HCT116 (cell line): ENCODE measurements at regions not wholly inside any gene's neighbourhood (a gene's known extent, or its start where the extent isn't known, plus 50 kb on each side); places are given as distances from the start of the nearest gene placed in this dataset.

Experiments used
- ATAC-seq: fragments of 200-7000 bp; cut with Tn5 transposase; 2 replicates; pipeline ENCODE4 v1.9.1; 2020; ENCODE audit warnings: mild to moderate bottlenecking, moderate library complexity
- BruUV-seq: library from RNA; stranded (reverse); fragments of 400-500 nt; replicated peaks from 2 replicates; lab custom pipeline; 2021; lab: Mats Ljungman, UMichigan
- CTCF ChIA-PET: fragments of 300-600 bp; sonication (Branson Sonifier 250); formaldehyde crosslinking; loops from one replicate; lab custom pipeline; 2021; ENCODE audit warnings: antibody characterized with exemption; lab: Charles Lee
- POLR2A ChIA-PET: fragments of 300-600, 350-600 bp; sonication (Branson Sonifier 250); formaldehyde crosslinking; loops from one replicate; lab custom pipeline; 2021; ENCODE audit warnings: antibody characterized with exemption; lab: Charles Lee
- RAD21 ChIA-PET, 2 experiments: fragments of 300-600 bp; sonication (Branson Sonifier 250); formaldehyde crosslinking; loops; one replicate each; lab custom pipeline; 2023; ENCODE audit warnings: low total read pairs in 2 of 2; ENCODE audit not compliant: uncharacterized antibody in 2 of 2, unreplicated experiment in 2 of 2, low non-redundant PET in 1 of 2; lab: Charles Lee
- DNase-seq: peaks from one replicate; pipeline ENCODE4 v3.0.0-alpha.2; 2010; ENCODE audit warnings: low read depth, low spot score
- H2AFZ ChIP-seq: fragments of 200-600 bp; shearing (Covaris generic), sonication (generic); 2 replicates; pipeline ENCODE4 v1.6.1; 2017; ENCODE audit warnings: low read depth, mixed run types, mixed read lengths, antibody characterized with exemption, low read length; ENCODE audit not compliant: poor library complexity, severe bottlenecking
- H3K27ac ChIP-seq: 2 replicates; pipeline ENCODE4 v1.5.1; 2012; ENCODE audit warnings: low read depth, low read length
- H3K27me3 ChIP-seq: fragments of 200-600 bp; sonication (generic); 2 replicates; pipeline ENCODE4 v1.6.1; 2016; ENCODE audit warnings: mixed run types, low read length, mixed read lengths; ENCODE audit not compliant: insufficient read depth
- H3K36me3 ChIP-seq, 2 experiments: fragments of 200-500 bp in 1 of 2; fragments of 200-600 bp in 1 of 2; sonication (Bioruptor generic) in 1 of 2; sonication (generic) in 1 of 2; 2 replicates each; pipeline versions ENCODE4 v1.5.1 to v1.6.1; 2014 to 2016; ENCODE audit warnings: low read length in 2 of 2, inconsistent platforms in 1 of 2, mixed read lengths in 1 of 2, mixed run types in 1 of 2; ENCODE audit not compliant: insufficient read depth in 2 of 2, control insufficient read depth in 1 of 2
- H3K4me1 ChIP-seq, 2 experiments: fragments of 200-600 bp in 1 of 2; sonication (generic) in 1 of 2; 2 replicates each; pipeline versions ENCODE4 v1.5.1 to v1.6.1; 2012 to 2017; ENCODE audit warnings: low read length in 2 of 2, inconsistent platforms in 1 of 2, mild to moderate bottlenecking in 1 of 2, mixed read lengths in 1 of 2, mixed run types in 1 of 2, moderate library complexity in 1 of 2; ENCODE audit not compliant: insufficient read depth in 2 of 2, control insufficient read depth in 1 of 2
- H3K4me2 ChIP-seq: fragments of 200-600 bp; sonication (generic); 2 replicates; pipeline ENCODE4 v1.6.1; 2017; ENCODE audit warnings: mixed run types, low read length, mixed read lengths
- H3K4me3 ChIP-seq, 2 experiments: fragments of 200-600 bp in 1 of 2; sonication (generic) in 1 of 2; replicated peaks in 1 of 2; 2 replicates each; pipeline ENCODE4 v1.5.1; 2011 to 2016; ENCODE audit warnings: low read length in 2 of 2, control low read depth in 1 of 2, low read depth in 1 of 2, mild to moderate bottlenecking in 1 of 2, mixed read lengths in 1 of 2, mixed run types in 1 of 2
- H3K79me2 ChIP-seq: fragments of 200-600 bp; sonication (generic); 2 replicates; pipeline ENCODE4 v1.6.1; 2017; ENCODE audit warnings: mild to moderate bottlenecking, mixed run types, low read length, moderate library complexity, mixed read lengths; ENCODE audit not compliant: insufficient read depth
- H3K9ac ChIP-seq: fragments of 200-600 bp; sonication (generic); 2 replicates; pipeline ENCODE4 v1.6.1; 2016; ENCODE audit warnings: low read length, mixed read lengths
- H3K9me2 ChIP-seq: fragments of 200-600 bp; sonication (generic), shearing (Covaris generic); 2 replicates; pipeline ENCODE4 v1.6.1; 2017; ENCODE audit warnings: mixed run types, mild to moderate bottlenecking, moderate library complexity; ENCODE audit not compliant: insufficient read depth
- H3K9me3 ChIP-seq, 2 experiments: fragments of 200-500 bp in 1 of 2; fragments of 200-600 bp in 1 of 2; sonication (Bioruptor generic) in 1 of 2; sonication (generic) in 1 of 2; 2 replicates each; pipeline ENCODE4 v1.6.1; 2014 to 2017; ENCODE audit warnings: low read length in 2 of 2, mixed read lengths in 2 of 2, inconsistent platforms in 1 of 2, low read depth in 1 of 2, mild to moderate bottlenecking in 1 of 2, mixed run types in 1 of 2, moderate library complexity in 1 of 2; ENCODE audit not compliant: control insufficient read depth in 1 of 2, insufficient read depth in 1 of 2
- H4K20me1 ChIP-seq: fragments of 200-600 bp; sonication (generic), shearing (Covaris generic); 2 replicates; pipeline ENCODE4 v1.6.1; 2017; ENCODE audit warnings: mixed run types, mild to moderate bottlenecking, moderate library complexity; ENCODE audit not compliant: insufficient read depth
- CBX3 ChIP-seq: IDR thresholded peaks from 2 replicates; pipeline ENCODE4 v1.6.1; 2012; ENCODE audit warnings: low read depth
- CEBPB ChIP-seq: IDR thresholded peaks from 2 replicates; pipeline ENCODE4 v1.6.1; 2012; ENCODE audit warnings: low read depth
- FOSL1 ChIP-seq: IDR thresholded peaks from 2 replicates; pipeline ENCODE4 v1.6.1; 2012; ENCODE audit warnings: low read depth
- JUND ChIP-seq: IDR thresholded peaks from 2 replicates; pipeline ENCODE4 v1.6.1; 2012
- POLR2A ChIP-seq: IDR thresholded peaks from 2 replicates; pipeline ENCODE4 v1.7.0; 2011; ENCODE audit warnings: borderline replicate concordance; ENCODE audit not compliant: insufficient read depth, insufficient read length; ENCODE audit errors: extremely low read depth
- POLR2AphosphoS5 ChIP-seq: IDR thresholded peaks from 2 replicates; pipeline ENCODE4 v1.6.1; 2011; ENCODE audit warnings: mild to moderate bottlenecking, low read depth, low read length, moderate library complexity
- RAD21 ChIP-seq: IDR thresholded peaks from 2 replicates; pipeline ENCODE4 v1.6.1; 2012; ENCODE audit warnings: low read depth, mild to moderate bottlenecking
- SIN3A ChIP-seq: IDR thresholded peaks from 2 replicates; pipeline ENCODE4 v1.6.1; 2012; ENCODE audit warnings: low read depth
- SP1 ChIP-seq: IDR thresholded peaks from 2 replicates; pipeline ENCODE4 v1.6.1; 2012; ENCODE audit warnings: low read depth
- SRF ChIP-seq: IDR thresholded peaks from 2 replicates; pipeline ENCODE4 v1.6.1; 2012; ENCODE audit warnings: low read depth
- TCF7L2 ChIP-seq: IDR thresholded peaks from 2 replicates; pipeline ENCODE4 v1.7.0; 2011; ENCODE audit warnings: borderline replicate concordance, inconsistent platforms; ENCODE audit not compliant: insufficient read depth, insufficient read length; ENCODE audit errors: extremely low read depth
- YY1 ChIP-seq: IDR thresholded peaks from 2 replicates; pipeline ENCODE4 v1.6.1; 2011; ENCODE audit warnings: low read length, low read depth, moderate library complexity, mild to moderate bottlenecking; ENCODE audit not compliant: insufficient replicate concordance; ENCODE audit errors: extremely low read depth
- ZBTB33 ChIP-seq: IDR thresholded peaks from 2 replicates; pipeline ENCODE4 v1.6.1; 2011; ENCODE audit warnings: mild to moderate bottlenecking, low read length, moderate library complexity; ENCODE audit not compliant: insufficient replicate concordance; ENCODE audit errors: extremely low read depth
- ZFX ChIP-seq: fragments of 450-650 bp; IDR thresholded peaks from 2 replicates; pipeline ENCODE4 v1.6.1; 2017
- intact Hi-C: fragments of 100-400 bp; cut with micrococcal nuclease; formaldehyde crosslinking; loops from 2 replicates; pipeline ENCODE4 v1.10.0; 2022

- intact Hi-C loops: no loop called here
- Histone ChIP-seq H2AFZ (no peak overlapping the region), H3K4me3 (no peak overlapping the region), H3K4me1 (peaks cover 0 to 9% of the 10 kb centered on the region in 2 experiments; a peak in 2 of 4 replicates), H3K9me3 (0 out of 4 replicates have a peak, but pooled peaks cover 0 to 6% of the 10 kb centered on the region in 2 experiments), H3K4me2 (no peak overlapping the region), H4K20me1 (no peaks in the 10 kb centered on the region), H3K9me2 (no peaks in the 10 kb centered on the region), H3K79me2 (no peaks in the 10 kb centered on the region), H3K27me3 (no peaks in the 10 kb centered on the region), H3K9ac (no peak overlapping the region), H3K27ac (no peak overlapping the region), H3K36me3 (no peaks in the 10 kb centered on the region)
- ChIA-PET POLR2A (no interaction called here), RAD21 (no interaction called here), CTCF (no interaction called here)
- ATAC-seq: no peak
- BruUV-seq: no TSS peak
- no peak for TF ChIP-seq SRF
- no peak for TF ChIP-seq ZBTB33
- TF ChIP-seq SIN3A: no peak
- no peak for DNase-seq
Observed at GRCh38 chr4:138107023-138107422, 135.1 kb downstream of the SLC7A11 start.

- Histone ChIP-seq H2AFZ (no peak overlapping the region), H3K9me2 (no peaks in the 10 kb centered on the region), H3K4me1 (no peaks in the 10 kb centered on the region), H3K36me3 (no peaks in the 10 kb centered on the region), H3K79me2 (no peaks in the 10 kb centered on the region), H3K9me3 (0 out of 4 replicates have a peak, but pooled peaks cover 0 to 6% of the 10 kb centered on the region in 2 experiments), H3K4me3 (no peak overlapping the region), H3K9ac (no peak overlapping the region), H3K27ac (no peak overlapping the region), H4K20me1 (no peaks in the 10 kb centered on the region), H3K27me3 (no peaks in the 10 kb centered on the region), H3K4me2 (no peak overlapping the region)
- RAD21 ChIA-PET: no interaction called here
- no TSS peak for BruUV-seq
- DNase-seq: no peak
- ATAC-seq: no peak
- CTCF ChIA-PET: interaction anchor here (1.9 kb wide), 1 partner anchor 15 kb away, joined by 9 read pairs; no protein-coding TSS in a partner anchor
- intact Hi-C loops: no loop called here
- POLR2A ChIA-PET: no interaction called here
- TF ChIP-seq ZBTB33 (no peak), POLR2A (no peak), SP1 (no peak), SRF (no peak), FOSL1 (no peak), YY1 (no peak), RAD21 (no peak), TCF7L2 (no peak), ZFX (no peak), CEBPB (no peak), JUND (no peak), POLR2AphosphoS5 (no peak), CBX3 (no peak)
Observed at GRCh38 chr4:138105331-138105730, 136.8 kb downstream of the SLC7A11 start.
